A673 (cell line): ENCODE measurements at regions not wholly inside any gene's neighbourhood (a gene's known extent, or its start where the extent isn't known, plus 50 kb on each side); places are given as distances from the start of the nearest gene placed in this dataset.
"Not testable (repeated sequence)": the region's sequence is repeated elsewhere in the genome, so short reads cannot be mapped to it uniquely, and the experiment has no call there.

Source experiments
- BruUV-seq: library from RNA; stranded (reverse); fragments of 400-500 nt; replicated peaks from 2 replicates; lab custom pipeline; 2021; lab: Mats Ljungman, UMichigan
- CTCF ChIA-PET: fragments of 300-600 bp; sonication (Branson Sonifier 250); formaldehyde crosslinking; loops from one replicate; lab custom pipeline; 2022; ENCODE audit warnings: antibody characterized with exemption; lab: Charles Lee
- POLR2A ChIA-PET: fragments of 300-600 bp; sonication (Branson Sonifier 250); formaldehyde crosslinking; loops from one replicate; lab custom pipeline; 2022; ENCODE audit warnings: antibody characterized with exemption; ENCODE audit not compliant: low non-redundant PET; lab: Charles Lee
- DNase-seq: peaks from one replicate; pipeline ENCODE4 v3.0.0-alpha.2; 2015; ENCODE audit warnings: low spot score
- H3K27ac ChIP-seq: fragments of 200-600 bp; sonication (generic); 2 replicates; pipeline ENCODE4 v1.5.1; 2016; ENCODE audit warnings: mixed run types, low read depth, mild to moderate bottlenecking, mixed read lengths, antibody characterized with exemption, low read length; ENCODE audit not compliant: poor library complexity, severe bottlenecking
- H3K27me3 ChIP-seq: fragments of 200-600 bp; sonication (generic); replicated peaks from 2 replicates; pipeline ENCODE4 v1.6.1; 2017; ENCODE audit warnings: mixed run types, low read depth, mild to moderate bottlenecking, mixed read lengths, antibody characterized with exemption, low read length; ENCODE audit not compliant: insufficient read depth, poor library complexity
- H3K36me3 ChIP-seq: fragments of 200-600 bp; sonication (generic); 2 replicates; pipeline ENCODE4 v1.6.1; 2016; ENCODE audit warnings: mixed run types, mild to moderate bottlenecking, mixed read lengths, antibody characterized with exemption, low read length; ENCODE audit not compliant: insufficient read depth, poor library complexity, severe bottlenecking
- H3K4me1 ChIP-seq: fragments of 200-600 bp; sonication (generic); 2 replicates; pipeline ENCODE4 v1.6.1; 2017; ENCODE audit warnings: mixed run types, mild to moderate bottlenecking, mixed read lengths, antibody characterized with exemption, low read length; ENCODE audit not compliant: insufficient read depth, poor library complexity, severe bottlenecking
- H3K4me3 ChIP-seq: fragments of 200-600 bp; sonication (generic); 2 replicates; pipeline ENCODE4 v1.5.1; 2016; ENCODE audit warnings: low read depth, mixed run types, mild to moderate bottlenecking, mixed read lengths, low read length; ENCODE audit not compliant: poor library complexity, severe bottlenecking
- H3K9me3 ChIP-seq: fragments of 200-600 bp; sonication (generic); 2 replicates; pipeline ENCODE4 v1.6.1; 2016; ENCODE audit warnings: mixed run types, low read depth, mild to moderate bottlenecking, mixed read lengths, antibody characterized with exemption, low read length; ENCODE audit not compliant: poor library complexity, severe bottlenecking
- CTCF ChIP-seq: fragments of 300-800, 200-600 bp; sonication (generic); conservative IDR thresholded peaks from 2 replicates; pipeline ENCODE4 v1.5.1; 2017; ENCODE audit warnings: low read depth, mild to moderate bottlenecking, antibody characterized with exemption, low read length, moderate library complexity, mixed read lengths
- EZH2 ChIP-seq: fragments of 200-600 bp; sonication (generic); IDR thresholded peaks from 2 replicates; pipeline ENCODE4 v1.6.1; 2017; ENCODE audit warnings: borderline replicate concordance, low read depth, mild to moderate bottlenecking, mixed read lengths, antibody characterized with exemption, low read length; ENCODE audit not compliant: poor library complexity, severe bottlenecking
- intact Hi-C: fragments of 100-400 bp; cut with micrococcal nuclease; formaldehyde crosslinking; loops from one replicate; pipeline ENCODE4 v1.10.0; 2022; ENCODE audit not compliant: unreplicated experiment

- Histone ChIP-seq H3K36me3 (no peaks in the 10 kb centered on the region), H3K9me3 (no peaks in the 10 kb centered on the region), H3K4me1 (no peaks in the 10 kb centered on the region), H3K27ac (no peak overlapping the region), H3K27me3 (no peaks in the 10 kb centered on the region), H3K4me3 (no peak overlapping the region)
- intact Hi-C loops: no loop called here
- no peak for DNase-seq
- ChIA-PET POLR2A (no interaction called here), CTCF (no interaction called here)
- TF ChIP-seq EZH2 (no peak), CTCF (no peak)
- BruUV-seq: no TSS peak
Observed at GRCh38 chr4:79248610-79249009, 77.3 kb downstream of the NAA11 start.

GRCh38 chr4:79247695-79248394 lies 78.0 kb downstream of the NAA11 start:
- Histone ChIP-seq H3K27me3 (no peaks in the 10 kb centered on the region), H3K4me3 (no peak overlapping the region), H3K36me3 (no peaks in the 10 kb centered on the region), H3K27ac (no peak overlapping the region), H3K9me3 (no peaks in the 10 kb centered on the region), H3K4me1 (no peaks in the 10 kb centered on the region)
- intact Hi-C loops: no loop called here
- TF ChIP-seq EZH2: no peak
- TF ChIP-seq CTCF: no peak
- BruUV-seq: no TSS peak
- CTCF ChIA-PET: no interaction called here
- POLR2A ChIA-PET: no interaction called here
- no peak for DNase-seq

GRCh38 chr4:79245200-79245940 lies 80.5 kb downstream of the NAA11 start:
- H3K36me3 ChIP-seq, CTCF ChIA-PET, H3K9me3 ChIP-seq, intact Hi-C loops, DNase-seq, POLR2A ChIA-PET, H3K27me3 ChIP-seq, H3K27ac ChIP-seq, H3K4me1 ChIP-seq, BruUV-seq, H3K4me3 ChIP-seq: not testable (repeated sequence)
